NCI-H2081 treated with DMSO at 0.1 percent for 48 hours (cell line): ENCODE measurements at regions not wholly inside any gene's neighbourhood (a gene's known extent, or its start where the extent isn't known, plus 50 kb on each side); places are given as distances from the start of the nearest gene placed in this dataset.

Source experiments
- DNase-seq: peaks from one replicate; lab custom pipeline; 2025; lab: John Stamatoyannopoulos, UW

DNA sequence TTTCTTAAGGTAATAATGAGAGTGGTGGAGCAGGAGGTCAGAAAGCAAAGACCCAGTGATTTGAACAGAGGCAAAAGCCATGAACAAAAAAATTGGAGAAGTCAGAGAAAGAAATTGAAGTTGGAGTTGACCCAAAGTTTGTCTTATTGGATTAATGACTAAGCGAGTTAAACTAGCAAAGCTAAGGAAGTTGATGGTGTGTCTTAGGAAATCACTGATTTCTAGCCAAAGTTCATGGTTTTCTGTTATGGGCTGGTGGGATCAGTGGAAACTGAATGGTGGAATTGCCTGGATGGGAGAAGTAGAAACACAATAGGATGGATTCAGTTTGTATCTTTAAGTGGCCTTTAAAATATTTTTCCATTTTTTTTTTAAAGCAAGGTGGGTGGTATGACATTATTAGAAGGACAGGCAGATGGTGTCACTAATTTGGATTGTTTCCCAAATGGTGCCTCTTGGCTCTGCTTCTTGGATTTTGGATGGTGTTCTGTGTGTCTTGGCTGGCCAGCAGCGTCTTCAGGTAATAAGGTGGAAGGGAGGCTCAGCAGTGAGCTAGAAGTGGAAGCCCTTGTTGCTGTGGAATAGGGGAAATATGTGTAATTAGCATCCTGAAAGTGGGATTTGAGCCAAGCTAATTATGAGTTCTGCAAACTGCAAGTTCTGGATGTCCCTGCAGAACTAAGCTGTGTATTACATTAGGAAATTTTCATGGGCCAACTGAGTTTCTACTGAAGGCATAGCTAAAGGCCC, 302.9 kb downstream of the LMO7 start:
- no peak for DNase-seq

DNA sequence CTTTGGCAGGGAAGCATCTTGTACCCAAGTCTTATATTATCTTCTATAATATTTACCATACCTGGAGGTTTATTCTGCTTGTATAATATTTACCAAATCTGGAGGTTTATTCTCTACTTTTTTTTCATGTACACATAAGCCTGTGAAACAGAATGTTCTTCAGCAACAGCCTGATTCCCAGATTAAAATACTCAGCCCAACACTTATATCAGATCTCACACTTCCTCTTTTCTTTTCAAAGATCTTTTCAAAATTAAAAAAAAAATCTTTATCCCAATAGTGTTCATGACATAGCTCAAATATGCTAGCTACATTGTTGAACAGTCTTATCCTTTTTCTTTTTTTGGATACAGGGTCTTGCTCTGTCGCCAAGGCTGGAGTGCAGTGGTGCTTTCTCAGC, 300.7 kb downstream of the LMO7 start:
- DNase-seq: no peak

DNA sequence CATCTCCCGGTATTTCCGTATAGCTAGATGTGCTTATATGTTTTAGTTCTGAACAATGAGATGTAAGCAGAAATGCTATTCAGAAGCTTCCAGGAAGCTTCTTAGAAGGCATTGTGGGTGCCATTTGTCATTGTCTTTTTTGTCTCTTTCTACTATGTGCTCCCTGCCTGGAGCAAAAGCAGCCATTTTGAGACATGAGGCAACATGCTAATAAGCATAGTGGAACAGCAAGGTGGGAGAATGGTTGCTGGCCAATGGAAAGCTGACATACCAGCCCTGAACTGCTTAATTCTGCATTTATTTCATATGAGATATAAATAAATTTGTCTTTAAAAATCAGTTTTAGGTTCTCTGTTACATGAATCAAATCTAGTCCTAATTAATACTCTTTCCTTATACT, 299.7 kb downstream of the LMO7 start:
- DNase-seq: no peak

DNA sequence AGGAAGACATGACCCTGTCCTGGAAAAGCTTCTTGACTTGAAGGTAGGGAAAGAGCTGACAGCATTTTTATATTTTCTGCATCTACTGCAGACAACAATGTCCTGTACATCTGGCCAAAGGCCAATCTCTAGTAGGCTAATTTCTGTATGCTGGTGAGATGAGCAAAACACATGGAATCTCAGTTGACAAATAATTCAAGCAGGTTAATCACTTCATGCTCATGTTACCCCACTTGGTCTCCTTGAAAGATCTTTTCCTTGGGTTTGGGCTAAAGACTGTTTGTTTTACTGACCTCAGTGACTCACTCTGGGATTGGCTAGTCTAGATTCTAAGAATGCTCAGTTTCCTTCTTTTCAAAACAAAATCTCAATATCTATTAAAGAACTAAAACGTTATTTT, 298.8 kb downstream of the LMO7 start:
- DNase-seq: no peak

DNA sequence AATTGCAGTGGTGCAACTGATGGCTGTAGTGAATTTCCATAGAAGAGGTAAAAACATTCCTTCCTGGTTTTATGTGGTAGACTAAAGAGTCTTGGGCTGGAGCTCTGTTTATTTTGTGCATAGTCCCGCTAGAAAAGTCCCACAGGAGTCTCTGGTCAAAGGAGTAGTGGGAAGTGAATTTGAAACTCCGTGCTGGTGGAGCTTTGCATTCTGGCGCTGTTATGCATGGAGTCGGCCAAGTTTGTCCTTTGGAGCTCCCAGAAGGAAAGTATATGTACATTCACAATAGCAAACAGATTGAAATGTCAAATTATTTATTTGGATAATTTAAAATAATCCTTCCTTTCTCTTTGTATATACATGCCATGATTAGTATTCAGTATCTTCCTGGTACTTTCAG, 296.5 kb downstream of the LMO7 start:
- no peak for DNase-seq

DNA sequence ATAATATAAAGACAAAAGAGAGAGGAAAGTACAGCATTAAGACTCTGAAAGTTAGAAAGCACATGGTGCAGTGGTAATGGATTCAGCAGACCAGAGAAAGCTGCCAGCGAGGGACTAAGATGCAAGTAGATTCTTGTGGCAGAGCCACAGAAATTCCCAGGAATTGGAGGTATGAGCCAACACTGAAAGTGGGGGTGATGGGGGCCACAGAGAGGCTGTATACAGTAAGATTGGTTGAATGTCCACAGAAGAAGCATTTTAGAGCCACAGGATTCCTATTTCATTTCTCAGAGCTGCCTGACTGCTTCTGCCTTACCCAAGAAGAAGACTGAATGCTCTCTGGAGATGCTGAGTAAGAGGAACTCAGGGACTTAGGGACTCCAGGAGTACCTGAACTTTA, 295.0 kb downstream of the LMO7 start:
- no peak for DNase-seq

DNA sequence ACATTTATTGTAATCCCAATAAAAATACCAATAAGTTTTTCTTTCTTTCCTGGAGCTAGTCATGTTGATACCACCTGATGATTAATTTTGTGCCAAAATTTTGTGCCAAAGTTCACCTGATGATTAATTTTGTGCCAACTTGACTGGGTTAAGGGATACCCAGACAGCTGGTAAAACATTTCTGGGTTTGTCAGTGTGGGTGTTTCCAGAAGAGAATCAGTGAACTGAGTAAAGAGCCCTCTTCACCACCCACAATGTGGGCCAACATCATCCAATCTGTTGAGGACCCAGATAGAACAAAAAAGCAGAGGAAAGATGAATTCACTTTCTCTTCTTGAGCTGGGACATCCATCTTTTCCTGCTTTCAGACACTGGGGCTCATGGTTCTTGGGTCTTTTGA, 292.9 kb downstream of the LMO7 start:
- DNase-seq: no peak

DNA sequence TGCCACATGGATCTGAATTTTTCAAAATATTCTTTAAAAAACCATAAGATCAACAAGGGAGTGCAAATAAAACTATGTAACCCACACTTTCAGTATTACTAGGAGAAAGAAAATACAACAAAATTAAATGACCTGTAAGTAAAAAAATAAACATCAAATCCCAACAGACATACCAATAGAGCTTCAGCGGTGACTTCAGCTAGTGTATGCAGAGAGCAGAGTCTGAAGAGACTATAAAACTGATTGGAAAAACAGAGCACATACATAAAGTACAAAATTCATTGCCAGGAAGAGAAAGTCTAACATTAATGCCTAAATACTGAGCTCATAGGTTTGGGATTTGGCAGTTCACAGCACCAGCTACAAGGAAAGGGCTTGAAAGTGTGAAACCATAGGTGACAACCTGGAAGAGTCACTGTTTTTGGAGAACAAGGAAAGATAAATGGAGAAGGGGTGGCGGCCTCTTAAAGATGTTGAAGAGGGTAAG, 291.1 kb downstream of the LMO7 start:
- no peak for DNase-seq

DNA sequence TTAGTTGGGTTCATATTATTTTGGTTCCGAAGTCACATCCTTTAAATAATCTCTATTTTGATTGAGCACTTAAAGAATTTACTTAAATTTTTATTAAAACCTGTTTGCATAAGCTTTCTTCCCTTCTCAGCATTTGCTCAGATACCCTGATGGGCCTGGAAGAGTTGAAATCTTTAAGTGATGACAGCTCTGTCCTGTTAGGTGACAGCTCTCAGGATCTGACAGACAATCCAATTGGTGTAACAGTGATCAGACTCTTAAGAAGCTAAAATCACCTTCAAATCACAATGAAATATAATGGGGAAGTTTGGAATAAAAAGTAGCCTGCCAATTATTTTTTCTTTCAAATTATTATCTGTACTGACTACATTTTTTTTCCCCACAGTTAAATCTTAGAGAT, 284.4 kb downstream of the LMO7 start:
- DNase-seq: no peak

DNA sequence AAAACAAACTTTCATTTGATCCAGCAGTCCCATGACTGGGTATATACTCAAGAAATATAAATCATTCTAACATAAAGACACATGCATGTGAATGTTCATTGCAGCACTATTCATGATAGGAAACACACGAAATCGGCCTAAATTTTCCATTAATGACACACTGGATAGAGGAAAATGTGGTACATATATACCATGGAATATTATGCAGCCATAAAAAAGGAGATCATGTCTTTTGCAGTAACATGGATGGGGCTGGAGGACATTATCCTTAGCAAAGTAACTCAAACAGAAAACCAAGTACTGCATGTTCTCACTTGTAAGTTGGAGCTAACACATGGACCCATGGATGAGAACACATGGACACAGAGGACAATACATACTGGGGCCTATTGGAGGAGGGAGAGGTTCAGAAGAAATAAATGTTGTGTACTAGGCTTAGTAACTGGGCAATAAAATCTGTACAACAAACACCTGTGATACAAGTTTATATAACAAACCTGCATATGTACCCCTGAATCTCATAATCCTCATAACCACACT, 283.6 kb downstream of the LMO7 start:
- no peak for DNase-seq

DNA sequence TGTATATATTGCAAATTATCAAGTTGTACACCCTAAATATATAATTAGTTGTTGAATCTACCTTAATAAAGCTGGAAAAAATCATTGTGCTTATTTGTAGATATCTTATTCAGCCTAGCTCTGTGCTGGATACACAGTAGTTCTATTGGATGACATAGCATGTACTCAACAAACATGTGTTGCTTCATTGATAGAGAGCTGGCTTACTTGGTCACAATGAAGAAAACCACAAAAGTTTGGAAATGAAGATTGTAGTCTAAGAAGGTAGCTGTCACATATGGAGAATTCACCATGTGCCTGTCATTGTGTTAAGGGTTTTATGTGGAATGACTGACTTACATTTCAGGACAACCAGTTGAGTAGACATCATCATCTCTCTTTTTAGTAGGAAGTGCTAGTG, 278.9 kb downstream of the LMO7 start:
- DNase-seq: no peak

DNA sequence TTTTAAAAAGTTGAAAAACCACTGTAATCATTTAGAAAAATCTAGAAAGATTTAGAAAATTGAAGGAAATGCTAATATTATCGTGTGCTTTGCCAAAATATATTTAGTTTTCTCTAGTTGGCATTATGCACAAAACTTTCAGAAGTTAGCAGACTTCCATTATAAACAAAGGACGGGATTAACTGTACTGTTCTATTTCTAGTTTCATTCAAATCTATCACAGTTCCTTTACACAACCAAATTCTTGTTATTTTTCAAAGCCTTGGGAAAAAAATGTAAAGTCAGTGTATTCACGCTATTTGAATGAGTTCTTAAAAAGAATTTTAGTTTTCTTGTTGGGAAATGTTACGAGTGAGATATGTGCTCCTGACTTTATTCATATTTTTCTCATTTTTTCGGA, 277.8 kb downstream of the LMO7 start:
- DNase-seq: no peak

DNA sequence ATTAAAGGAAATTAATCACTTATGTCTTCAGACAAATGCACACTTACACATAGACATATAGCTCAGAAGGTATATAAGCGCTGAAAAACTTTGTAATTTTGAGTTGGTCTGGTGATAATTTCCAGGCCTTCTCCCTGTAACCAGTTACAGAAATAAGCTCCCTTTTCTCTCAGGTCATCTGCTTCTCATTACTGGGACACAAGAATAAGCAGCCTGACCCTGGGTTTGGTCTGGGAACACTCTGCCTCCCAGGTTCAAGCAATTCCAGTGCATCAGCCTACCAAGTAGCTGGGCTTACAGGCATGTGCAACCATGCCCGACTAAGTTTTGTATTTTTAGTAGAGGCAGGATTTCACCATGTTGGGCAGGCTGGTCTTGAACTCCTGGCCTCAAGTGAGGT, 274.5 kb downstream of the LMO7 start:
- no peak for DNase-seq
